GM23338 (cell line): ENCODE measurements at regions not wholly inside any gene's neighbourhood (a gene's known extent, or its start where the extent isn't known, plus 50 kb on each side); places are given as distances from the start of the nearest gene placed in this dataset.

Experiments used
- CREB1 ChIP-seq: fragments of 250-450 bp; sonication (Bioruptor Pico); IDR thresholded peaks from 2 replicates; pipeline ENCODE4 v1.5.0; 2020; ENCODE audit warnings: low read depth, mild to moderate bottlenecking, moderate library complexity
- EZH2 ChIP-seq: fragments of 200-600 bp; sonication (generic); IDR thresholded peaks from one replicate; pipeline ENCODE4 v1.8.0; 2017; ENCODE audit warnings: antibody characterized with exemption, mild to moderate bottlenecking, low read depth; ENCODE audit not compliant: unreplicated experiment
- EZH2phosphoT487 ChIP-seq: fragments of 200-600 bp; sonication (generic); IDR thresholded peaks from one replicate; pipeline ENCODE4 v1.8.1; 2018; ENCODE audit warnings: antibody characterized with exemption; ENCODE audit not compliant: unreplicated experiment
- JUNB ChIP-seq: IDR thresholded peaks from one replicate; pipeline ENCODE4 v1.6.1; 2016; ENCODE audit warnings: antibody characterized with exemption; ENCODE audit not compliant: unreplicated experiment
- NANOG ChIP-seq: IDR thresholded peaks from 2 replicates; pipeline ENCODE4 v1.6.1; 2016; ENCODE audit warnings: antibody characterized with exemption, borderline replicate concordance
- POLR2AphosphoS5 ChIP-seq: IDR thresholded peaks from 2 replicates; pipeline ENCODE4 v1.6.1; 2016; ENCODE audit warnings: antibody characterized with exemption, low read depth
- ZNF331 ChIP-seq: fragments of 250-450 bp; sonication (Bioruptor Pico); IDR thresholded peaks from 2 replicates; pipeline ENCODE4 v1.5.0; 2020; ENCODE audit warnings: low read depth, mild to moderate bottlenecking, moderate library complexity
- TF ChIP-seq, protein P1 (sequence below), 2 experiments: fragments of 200-600 bp in 1 of 2; sonication (generic) in 1 of 2; conservative IDR thresholded peaks; 2 replicates each; pipeline versions ENCODE4 v1.5.1 to v1.6.1; 2016 to 2017; ENCODE audit warnings: antibody characterized with exemption in 2 of 2, low read depth in 2 of 2, mild to moderate bottlenecking in 2 of 2, moderate library complexity in 1 of 2
- TF ChIP-seq, protein P2 (sequence below): IDR thresholded peaks from one replicate; pipeline ENCODE4 v1.6.1; 2018; ENCODE audit warnings: antibody characterized with exemption; ENCODE audit not compliant: unreplicated experiment
- TF ChIP-seq, protein P3 (sequence below): IDR thresholded peaks from 2 replicates; pipeline ENCODE4 v1.6.1; 2016; ENCODE audit warnings: antibody characterized with exemption

DNA sequence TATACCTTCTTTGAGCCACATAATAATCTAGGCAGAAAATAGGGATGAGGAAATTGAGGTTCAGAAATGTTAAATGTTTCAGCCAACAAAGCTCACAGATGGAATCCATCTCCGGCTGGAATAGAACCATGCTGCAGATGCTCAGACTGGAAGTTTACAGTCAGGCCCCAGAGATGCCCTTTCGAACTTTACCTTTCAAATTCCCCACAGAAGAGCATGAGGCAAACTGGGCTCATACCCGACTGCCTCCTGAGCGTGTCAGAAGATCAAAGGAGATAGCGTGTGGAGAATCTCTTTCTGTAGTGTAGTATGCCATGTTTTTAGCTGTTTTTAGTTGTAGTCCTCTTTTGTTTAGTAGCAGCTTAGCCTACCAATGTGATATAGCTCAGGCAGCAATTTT, 72.0 kb upstream of the DAP start:
- TF ChIP-seq, protein P1, sequence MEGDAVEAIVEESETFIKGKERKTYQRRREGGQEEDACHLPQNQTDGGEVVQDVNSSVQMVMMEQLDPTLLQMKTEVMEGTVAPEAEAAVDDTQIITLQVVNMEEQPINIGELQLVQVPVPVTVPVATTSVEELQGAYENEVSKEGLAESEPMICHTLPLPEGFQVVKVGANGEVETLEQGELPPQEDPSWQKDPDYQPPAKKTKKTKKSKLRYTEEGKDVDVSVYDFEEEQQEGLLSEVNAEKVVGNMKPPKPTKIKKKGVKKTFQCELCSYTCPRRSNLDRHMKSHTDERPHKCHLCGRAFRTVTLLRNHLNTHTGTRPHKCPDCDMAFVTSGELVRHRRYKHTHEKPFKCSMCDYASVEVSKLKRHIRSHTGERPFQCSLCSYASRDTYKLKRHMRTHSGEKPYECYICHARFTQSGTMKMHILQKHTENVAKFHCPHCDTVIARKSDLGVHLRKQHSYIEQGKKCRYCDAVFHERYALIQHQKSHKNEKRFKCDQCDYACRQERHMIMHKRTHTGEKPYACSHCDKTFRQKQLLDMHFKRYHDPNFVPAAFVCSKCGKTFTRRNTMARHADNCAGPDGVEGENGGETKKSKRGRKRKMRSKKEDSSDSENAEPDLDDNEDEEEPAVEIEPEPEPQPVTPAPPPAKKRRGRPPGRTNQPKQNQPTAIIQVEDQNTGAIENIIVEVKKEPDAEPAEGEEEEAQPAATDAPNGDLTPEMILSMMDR (conservative IDR thresholded peaks at IDR 0.05; ENCODE audit: low read depth in 2 of 2) = no peak
- TF ChIP-seq EZH2phosphoT487 = no peak
- TF ChIP-seq, protein P2, sequence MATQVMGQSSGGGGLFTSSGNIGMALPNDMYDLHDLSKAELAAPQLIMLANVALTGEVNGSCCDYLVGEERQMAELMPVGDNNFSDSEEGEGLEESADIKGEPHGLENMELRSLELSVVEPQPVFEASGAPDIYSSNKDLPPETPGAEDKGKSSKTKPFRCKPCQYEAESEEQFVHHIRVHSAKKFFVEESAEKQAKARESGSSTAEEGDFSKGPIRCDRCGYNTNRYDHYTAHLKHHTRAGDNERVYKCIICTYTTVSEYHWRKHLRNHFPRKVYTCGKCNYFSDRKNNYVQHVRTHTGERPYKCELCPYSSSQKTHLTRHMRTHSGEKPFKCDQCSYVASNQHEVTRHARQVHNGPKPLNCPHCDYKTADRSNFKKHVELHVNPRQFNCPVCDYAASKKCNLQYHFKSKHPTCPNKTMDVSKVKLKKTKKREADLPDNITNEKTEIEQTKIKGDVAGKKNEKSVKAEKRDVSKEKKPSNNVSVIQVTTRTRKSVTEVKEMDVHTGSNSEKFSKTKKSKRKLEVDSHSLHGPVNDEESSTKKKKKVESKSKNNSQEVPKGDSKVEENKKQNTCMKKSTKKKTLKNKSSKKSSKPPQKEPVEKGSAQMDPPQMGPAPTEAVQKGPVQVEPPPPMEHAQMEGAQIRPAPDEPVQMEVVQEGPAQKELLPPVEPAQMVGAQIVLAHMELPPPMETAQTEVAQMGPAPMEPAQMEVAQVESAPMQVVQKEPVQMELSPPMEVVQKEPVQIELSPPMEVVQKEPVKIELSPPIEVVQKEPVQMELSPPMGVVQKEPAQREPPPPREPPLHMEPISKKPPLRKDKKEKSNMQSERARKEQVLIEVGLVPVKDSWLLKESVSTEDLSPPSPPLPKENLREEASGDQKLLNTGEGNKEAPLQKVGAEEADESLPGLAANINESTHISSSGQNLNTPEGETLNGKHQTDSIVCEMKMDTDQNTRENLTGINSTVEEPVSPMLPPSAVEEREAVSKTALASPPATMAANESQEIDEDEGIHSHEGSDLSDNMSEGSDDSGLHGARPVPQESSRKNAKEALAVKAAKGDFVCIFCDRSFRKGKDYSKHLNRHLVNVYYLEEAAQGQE = no peak
- TF ChIP-seq POLR2AphosphoS5 = no peak
- TF ChIP-seq EZH2 = no peak
- no peak for TF ChIP-seq NANOG
- TF ChIP-seq, protein P3, sequence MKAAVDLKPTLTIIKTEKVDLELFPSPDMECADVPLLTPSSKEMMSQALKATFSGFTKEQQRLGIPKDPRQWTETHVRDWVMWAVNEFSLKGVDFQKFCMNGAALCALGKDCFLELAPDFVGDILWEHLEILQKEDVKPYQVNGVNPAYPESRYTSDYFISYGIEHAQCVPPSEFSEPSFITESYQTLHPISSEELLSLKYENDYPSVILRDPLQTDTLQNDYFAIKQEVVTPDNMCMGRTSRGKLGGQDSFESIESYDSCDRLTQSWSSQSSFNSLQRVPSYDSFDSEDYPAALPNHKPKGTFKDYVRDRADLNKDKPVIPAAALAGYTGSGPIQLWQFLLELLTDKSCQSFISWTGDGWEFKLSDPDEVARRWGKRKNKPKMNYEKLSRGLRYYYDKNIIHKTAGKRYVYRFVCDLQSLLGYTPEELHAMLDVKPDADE = no peak
- TF ChIP-seq ZNF331 (CRISPR knock-in tag) = no peak
- TF ChIP-seq CREB1 (CRISPR knock-in tag) = no peak
- no peak for TF ChIP-seq JUNB
